ENCODE measurements at regions not wholly inside any gene's neighbourhood (a gene's known extent, or its start where the extent isn't known, plus 50 kb on each side); places are given as distances from the start of the nearest gene placed in this dataset.

DNA sequence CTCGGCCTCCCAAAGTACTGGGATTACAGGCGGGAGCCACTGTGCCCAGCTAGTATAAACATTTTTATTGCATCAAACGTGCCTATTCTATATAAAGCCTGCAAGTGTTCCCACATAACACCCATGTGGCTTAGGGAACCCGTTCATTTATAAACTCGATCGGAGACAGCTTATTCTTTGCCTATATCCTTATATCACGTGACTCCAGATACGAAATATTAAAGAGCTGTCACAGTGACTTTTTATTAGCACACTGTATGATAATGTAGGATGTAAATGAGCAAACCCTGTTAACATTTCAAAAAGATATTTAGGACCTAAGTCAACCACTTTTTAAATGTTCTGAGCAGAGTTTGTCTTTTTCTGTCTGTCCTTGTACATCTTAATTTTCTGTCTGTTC, 642.9 kb upstream of the ADARB2 start:
- no peak for TF ChIP-seq YY1 (IDR thresholded peaks at IDR 0.05; ENCODE audit: insufficient read depth, insufficient read length)
- TF ChIP-seq ZNF274 (IDR thresholded peaks at IDR 0.05; ENCODE audit: low read depth, low read length) = no peak
- no peak for TF ChIP-seq SUZ12 (IDR thresholded peaks at IDR 0.05; ENCODE audit: extremely low read depth, insufficient read depth, insufficient read length)

All from NT2/D1 (cell line).